Endothelial cell (in vitro differentiated cells): ENCODE measurements at regions not wholly inside any gene's neighbourhood (a gene's known extent, or its start where the extent isn't known, plus 50 kb on each side); places are given as distances from the start of the nearest gene placed in this dataset.

ENCODE experiments used
- DNase-seq: peaks from one replicate; pipeline ENCODE4 v3.0.0; 2021; ENCODE audit warnings: low spot score
- H3K27ac Mint-ChIP-seq: one replicate; pipeline ENCODE4 v1.8.0; 2021; ENCODE audit warnings: mixed read lengths, inconsistent platforms; ENCODE audit not compliant: unreplicated experiment
- H3K27me3 Mint-ChIP-seq: one replicate; pipeline ENCODE4 v1.8.0; 2021; ENCODE audit warnings: mild to moderate bottlenecking, moderate library complexity, mixed read lengths, inconsistent platforms; ENCODE audit not compliant: unreplicated experiment
- H3K36me3 Mint-ChIP-seq: one replicate; pipeline ENCODE4 v1.8.0; 2021; ENCODE audit warnings: mild to moderate bottlenecking, low read depth, mixed read lengths, inconsistent platforms; ENCODE audit not compliant: unreplicated experiment
- H3K4me1 Mint-ChIP-seq: one replicate; pipeline ENCODE4 v1.8.0; 2021; ENCODE audit warnings: mild to moderate bottlenecking, mixed read lengths, inconsistent platforms; ENCODE audit not compliant: unreplicated experiment
- H3K4me3 Mint-ChIP-seq: one replicate; pipeline ENCODE4 v1.8.0; 2021; ENCODE audit warnings: mild to moderate bottlenecking, mixed read lengths, inconsistent platforms; ENCODE audit not compliant: unreplicated experiment
- H3K9me3 Mint-ChIP-seq: one replicate; pipeline ENCODE4 v1.8.0; 2021; ENCODE audit warnings: mixed read lengths, inconsistent platforms; ENCODE audit not compliant: unreplicated experiment
- CTCF ChIP-seq: fragments of 200-600 bp; sonication (generic); IDR thresholded peaks from one replicate; pipeline ENCODE4 v1.5.0; 2021; ENCODE audit warnings: antibody characterized with exemption; ENCODE audit not compliant: unreplicated experiment

- Mint-ChIP-seq H3K27ac (no peak overlapping the region), H3K9me3 (no peaks in the 10 kb centered on the region), H3K36me3 (no peaks in the 10 kb centered on the region), H3K27me3 (no peaks in the 10 kb centered on the region), H3K4me3 (no peak overlapping the region), H3K4me1 (no peaks in the 10 kb centered on the region)
- no peak for TF ChIP-seq CTCF
- DNase-seq: no peak
Measured at GRCh38 chr12:82176761-82177490, 181.3 kb downstream of the CCDC59 start.

- Mint-ChIP-seq H3K27me3 (no peaks in the 10 kb centered on the region), H3K4me1 (no peaks in the 10 kb centered on the region), H3K4me3 (no peak overlapping the region), H3K27ac (no peak overlapping the region), H3K36me3 (no peaks in the 10 kb centered on the region), H3K9me3 (no peaks in the 10 kb centered on the region)
- no peak for TF ChIP-seq CTCF
- no peak for DNase-seq
Measured at GRCh38 chr12:82176026-82176425, 182.2 kb downstream of the CCDC59 start.

- H3K9me3 Mint-ChIP-seq: no peaks in the 10 kb centered on the region
- no peaks in the 10 kb centered on the region for H3K27me3 Mint-ChIP-seq
- no peak overlapping the region for H3K27ac Mint-ChIP-seq
- no peak overlapping the region for H3K4me3 Mint-ChIP-seq
- H3K36me3 Mint-ChIP-seq: no peaks in the 10 kb centered on the region
- no peaks in the 10 kb centered on the region for H3K4me1 Mint-ChIP-seq
- no peak for DNase-seq
- no peak for TF ChIP-seq CTCF
Measured at GRCh38 chr12:82174936-82175335, 183.3 kb downstream of the CCDC59 start.

- no peak overlapping the region for H3K4me3 Mint-ChIP-seq
- no peaks in the 10 kb centered on the region for H3K36me3 Mint-ChIP-seq
- H3K27me3 Mint-ChIP-seq: no peaks in the 10 kb centered on the region
- H3K4me1 Mint-ChIP-seq: no peaks in the 10 kb centered on the region
- H3K27ac Mint-ChIP-seq: no peak overlapping the region
- H3K9me3 Mint-ChIP-seq: no peaks in the 10 kb centered on the region
- TF ChIP-seq CTCF: no peak
- DNase-seq: no peak
Measured at GRCh38 chr12:82174383-82174782, 183.8 kb downstream of the CCDC59 start.

GRCh38 chr12:82149045-82149444, 209.1 kb downstream of the CCDC59 start:
- Mint-ChIP-seq H3K36me3 (no peaks in the 10 kb centered on the region), H3K9me3 (no peaks in the 10 kb centered on the region), H3K27me3 (no peaks in the 10 kb centered on the region), H3K4me3 (no peak overlapping the region), H3K27ac (no peak overlapping the region), H3K4me1 (no peaks in the 10 kb centered on the region)
- DNase-seq: no peak
- no peak for TF ChIP-seq CTCF
